GM18508 (cell line): ENCODE measurements at regions not wholly inside any gene's neighbourhood (a gene's known extent, or its start where the extent isn't known, plus 50 kb on each side); places are given as distances from the start of the nearest gene placed in this dataset.
"Not testable (repeated sequence)": the region's sequence is repeated elsewhere in the genome, so short reads cannot be mapped to it uniquely, and the experiment has no call there.

Experiments used
- ATAC-seq: cut with Tn5 transposase; IDR thresholded peaks from one replicate; pipeline ENCODE4 v1.9.1; 2021; ENCODE audit warnings: moderate number of reproducible peaks; ENCODE audit not compliant: insufficient read depth, unreplicated experiment

DNA sequence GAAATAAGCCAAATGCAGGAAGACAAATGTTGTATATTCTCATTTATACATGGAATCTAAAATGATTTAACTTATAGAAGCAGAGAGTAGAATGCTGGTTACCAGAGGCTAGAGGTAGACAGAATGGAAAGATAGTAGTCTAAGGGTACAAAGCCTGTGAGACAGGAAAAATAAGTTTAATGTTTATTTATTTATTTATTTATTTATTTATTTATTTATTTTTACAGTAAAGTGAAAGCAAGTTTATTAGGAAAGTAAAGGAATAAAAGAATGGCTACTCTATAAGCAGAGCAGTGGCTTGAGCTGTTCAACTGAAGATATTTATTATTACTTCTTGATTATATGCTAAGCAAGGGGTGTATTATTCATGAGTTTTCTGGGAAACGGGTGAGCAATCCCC lies 203.2 kb downstream of the LAS1L start:
- ATAC-seq, result no peak

DNA sequence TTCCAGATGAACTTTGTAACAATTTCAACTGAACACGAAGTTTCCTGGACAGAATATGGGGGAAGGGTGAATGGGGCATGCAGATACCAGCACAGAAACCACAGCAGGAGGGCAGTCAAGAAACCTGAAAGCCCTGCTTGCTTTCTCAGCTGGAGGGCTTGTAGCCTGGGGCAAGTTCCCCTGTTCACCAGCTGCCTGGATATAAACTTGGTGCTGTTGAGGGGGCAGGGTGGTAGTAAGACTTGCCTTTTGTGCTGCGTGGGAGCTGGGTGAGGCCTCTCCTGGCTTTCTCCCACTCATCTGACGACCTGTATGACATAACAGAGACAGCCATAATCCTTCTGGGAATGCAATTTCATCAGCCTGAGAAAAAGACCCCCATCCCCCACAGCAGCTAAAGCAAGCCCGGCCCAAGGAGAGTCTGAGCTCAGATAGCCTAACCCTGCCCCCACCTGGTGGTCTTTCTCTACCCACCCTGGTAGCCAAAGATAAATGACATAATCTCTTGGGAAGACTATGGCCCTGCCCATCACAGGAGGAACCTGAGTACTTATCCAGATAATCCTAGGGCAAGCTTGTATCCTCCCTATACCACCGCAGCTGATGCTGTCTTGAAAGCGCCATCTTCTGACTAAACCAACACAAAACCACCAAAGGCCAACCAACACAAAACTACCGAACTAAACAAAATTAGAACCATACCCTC lies 234.3 kb downstream of the LAS1L start:
- ATAC-seq, result no peak

- ATAC-seq, result not testable (repeated sequence)
These were observed 251.7 kb downstream of the LAS1L start for GRCh38 chrX:65282905-65283304.

- no peak for ATAC-seq
These were observed 261.4 kb downstream of the LAS1L start for GRCh38 chrX:65273152-65273551.

DNA sequence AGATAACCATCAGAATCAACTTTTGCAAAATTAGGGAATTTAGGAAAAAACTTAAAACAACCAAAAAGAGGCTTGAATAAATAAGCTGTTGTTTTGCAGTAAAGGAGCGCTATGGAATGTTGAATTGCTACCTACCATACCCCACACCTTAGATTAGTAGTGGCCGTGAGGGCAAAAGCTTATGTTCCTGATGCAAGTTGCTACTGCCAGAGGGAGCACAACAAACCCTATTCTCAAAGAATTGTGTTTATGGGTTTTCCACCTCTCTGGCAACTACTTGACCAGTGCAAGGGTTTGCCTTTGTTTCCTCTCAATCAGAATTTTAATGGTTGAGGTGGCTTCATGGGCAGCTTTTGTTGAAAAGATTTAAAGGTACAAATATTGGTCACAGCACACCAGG lies 268.1 kb downstream of the LAS1L start:
- ATAC-seq, result no peak

GRCh38 chrX:65253817-65254216 lies 277.6 kb upstream of the ZC4H2 start:
- no peak for ATAC-seq

DNA sequence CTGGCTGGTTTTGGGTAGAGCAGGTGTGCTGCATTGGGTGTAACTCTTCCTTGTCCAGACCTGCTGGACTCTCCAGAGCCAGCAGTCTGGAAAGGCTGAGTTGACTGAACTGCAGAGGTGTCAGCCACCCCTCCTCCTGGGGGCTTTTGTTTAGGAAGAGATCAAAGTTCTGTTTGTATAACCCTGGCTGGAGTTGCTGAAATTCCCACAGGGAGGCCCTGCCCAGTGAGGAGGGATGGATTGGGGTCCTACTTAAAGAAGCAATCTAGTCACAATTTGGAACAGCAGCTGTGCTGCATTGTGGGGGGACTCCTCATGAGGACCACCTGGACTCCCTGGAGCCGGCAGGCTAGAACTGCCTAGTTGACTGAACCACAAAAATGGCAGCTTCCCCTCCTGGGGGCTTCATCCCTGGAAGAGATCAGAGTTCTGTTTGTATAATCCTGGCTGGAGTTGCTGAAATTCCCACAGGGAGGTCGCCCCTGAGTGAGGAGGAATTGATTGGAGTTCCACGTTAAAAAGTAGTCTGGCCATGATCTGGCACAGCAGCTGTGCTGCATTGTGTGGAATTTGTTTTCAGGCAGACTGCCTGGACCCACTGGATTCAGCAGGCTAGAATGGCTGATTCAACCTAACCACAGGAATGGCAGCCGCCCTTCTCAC lies 264.9 kb upstream of the ZC4H2 start:
- no peak for ATAC-seq

GRCh38 chrX:65203545-65203944 lies 227.3 kb upstream of the ZC4H2 start:
- ATAC-seq, result no peak

GRCh38 chrX:65196758-65197360 lies 220.6 kb upstream of the ZC4H2 start:
- no peak for ATAC-seq

DNA sequence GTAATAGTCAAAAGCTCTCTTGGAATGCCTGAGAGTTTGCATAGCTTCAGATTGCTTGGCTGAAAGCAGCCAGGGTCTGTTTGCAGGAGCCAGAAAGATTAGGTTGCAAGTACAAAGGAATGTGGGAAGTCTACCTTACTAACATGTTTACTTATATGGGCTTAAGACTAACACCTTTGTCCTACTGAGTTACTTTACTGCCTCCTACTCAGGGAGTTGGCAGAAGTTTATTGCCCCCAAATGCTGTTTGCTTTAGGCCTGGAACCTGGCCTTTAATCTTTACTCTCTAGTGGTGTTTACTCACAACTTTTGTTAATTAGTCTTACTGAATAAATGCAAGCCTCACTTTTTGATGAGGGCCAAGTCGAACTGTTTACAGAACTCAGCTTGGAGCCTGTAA lies 219.4 kb upstream of the ZC4H2 start:
- ATAC-seq, result no peak

DNA sequence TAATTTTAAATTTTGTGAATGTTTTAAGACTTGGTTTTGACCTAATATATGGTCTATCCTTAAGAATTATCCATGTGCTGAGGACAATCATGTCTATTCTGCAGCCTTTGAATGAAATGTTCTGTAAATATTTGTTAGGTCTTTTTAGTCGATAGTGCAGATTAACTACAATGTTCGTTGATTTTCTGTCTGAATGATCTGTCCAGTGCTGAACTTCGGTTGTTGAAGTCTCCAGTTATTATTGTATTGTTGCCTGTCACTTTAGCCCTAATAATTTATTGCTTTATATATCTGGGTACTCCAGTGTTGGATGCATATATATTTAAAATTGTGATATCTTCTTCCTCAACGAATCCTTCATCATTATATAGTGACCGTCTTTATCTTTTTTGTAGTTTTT lies 218.3 kb upstream of the ZC4H2 start:
- ATAC-seq, result no peak

DNA sequence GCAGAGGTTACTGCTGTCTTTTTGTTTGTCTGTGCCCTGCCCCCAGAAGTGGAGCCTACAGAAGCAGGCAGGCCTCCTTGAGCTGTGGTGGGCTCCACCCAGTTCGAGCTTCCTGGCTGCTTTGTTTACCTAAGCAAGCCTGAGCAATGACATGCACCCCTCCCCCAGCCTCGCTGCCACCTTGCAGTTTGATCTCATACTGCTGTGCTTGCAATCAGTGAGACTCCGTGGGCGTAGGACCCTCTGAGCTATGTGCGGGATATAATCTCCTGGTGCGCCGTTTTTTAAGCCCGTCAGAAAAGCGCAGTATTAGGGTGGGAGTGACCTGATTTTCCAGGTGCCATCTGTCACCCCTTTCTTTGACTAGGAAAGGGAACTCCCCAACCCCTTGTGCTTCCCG lies 187.1 kb upstream of the ZC4H2 start:
- ATAC-seq, result not testable (repeated sequence)

DNA sequence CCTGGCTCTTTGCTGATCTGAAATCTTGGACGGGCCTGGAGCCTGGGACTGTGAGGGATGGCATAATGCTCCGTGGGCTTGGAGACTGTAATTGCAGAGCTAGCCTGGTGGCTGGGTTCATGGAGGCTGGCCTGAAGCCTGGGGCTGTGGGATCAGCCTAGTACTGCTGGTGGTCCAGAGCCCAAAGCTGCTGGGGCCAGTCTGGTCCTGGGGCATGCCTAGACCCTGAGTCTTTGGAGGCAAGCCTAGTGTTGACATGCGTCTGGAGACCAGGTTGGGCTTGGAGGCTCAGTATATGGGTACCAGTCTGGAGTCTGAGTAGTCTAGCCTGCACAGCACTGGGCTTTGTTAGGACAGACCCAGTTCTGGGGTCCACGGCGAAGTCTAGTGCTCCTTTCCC lies 172.0 kb upstream of the ZC4H2 start:
- ATAC-seq, result no peak

DNA sequence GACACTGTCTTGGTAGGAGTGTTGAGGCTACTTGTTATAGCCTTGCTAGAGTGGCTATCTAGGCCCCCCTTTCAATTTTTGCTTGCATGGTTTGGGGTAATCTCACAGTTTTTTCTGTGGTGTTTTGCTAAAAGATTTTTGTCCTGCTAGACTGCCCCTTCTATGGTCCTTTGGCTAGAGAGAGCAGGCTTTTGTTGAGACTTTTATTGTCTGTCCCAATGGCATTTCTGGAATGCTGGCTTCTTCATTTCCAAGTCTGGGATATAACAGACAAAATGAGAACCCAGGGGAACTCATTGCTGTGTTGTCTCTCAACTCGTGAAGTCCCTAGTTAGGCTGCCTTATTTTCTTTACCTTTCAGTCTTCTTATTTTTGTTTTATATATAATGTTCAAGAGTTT lies 160.2 kb upstream of the ZC4H2 start:
- no peak for ATAC-seq

DNA sequence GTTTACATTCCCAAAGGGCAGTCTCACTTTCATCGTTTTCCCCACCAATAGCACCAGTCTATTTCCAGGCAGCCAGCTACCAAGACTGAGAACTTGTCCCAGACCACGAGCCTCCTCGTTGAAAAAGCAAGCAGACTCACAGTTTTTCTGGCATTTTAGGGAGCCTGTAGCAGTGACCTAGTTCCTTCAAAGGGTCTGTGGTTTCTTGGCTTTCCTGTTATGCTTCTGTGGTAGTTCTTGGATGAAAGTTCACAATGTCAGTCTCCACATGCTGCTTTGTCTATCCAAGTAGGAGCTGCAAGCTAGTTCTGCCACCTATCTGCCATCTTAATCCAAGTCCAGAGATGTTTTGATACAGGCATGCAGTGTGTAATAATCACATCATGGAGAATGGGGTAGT lies 151.6 kb upstream of the ZC4H2 start:
- no peak for ATAC-seq

- no peak for ATAC-seq
These were observed 122.6 kb upstream of the ZC4H2 start for GRCh38 chrX:65098851-65099250.

- ATAC-seq, result no peak
These were observed 117.4 kb upstream of the ZC4H2 start for GRCh38 chrX:65093658-65094057.

DNA sequence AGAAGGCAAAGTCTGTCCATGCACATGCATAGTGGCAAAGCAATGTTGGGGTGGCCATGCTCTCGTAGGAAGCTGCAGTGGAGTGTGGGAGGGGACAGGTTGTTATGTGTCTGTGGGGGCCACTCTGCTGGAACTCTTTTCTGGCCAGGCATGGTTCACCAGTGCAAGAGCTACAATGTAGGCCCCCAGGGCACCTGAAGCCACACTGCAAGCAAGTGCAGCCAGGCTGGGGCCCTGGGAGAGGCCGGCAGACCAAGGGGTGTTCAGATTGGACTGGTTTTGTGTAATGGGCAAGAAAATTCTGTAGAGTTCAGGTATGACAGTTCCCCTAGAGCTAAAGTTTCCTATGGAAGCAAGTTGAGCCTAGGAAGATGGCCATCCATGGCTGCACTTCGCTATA lies 97.0 kb upstream of the ZC4H2 start:
- ATAC-seq, result no peak

- no peak for ATAC-seq
These were observed 96.3 kb upstream of the ZC4H2 start for GRCh38 chrX:65072590-65072989.

GRCh38 chrX:65058626-65059025 lies 82.4 kb upstream of the ZC4H2 start:
- not testable (repeated sequence) for ATAC-seq

- no peak for ATAC-seq
These were observed 68.8 kb upstream of the ZC4H2 start for GRCh38 chrX:65045001-65045400.

- ATAC-seq, result peak; percentile 22
These were observed 59.2 kb upstream of the ZC4H2 start for GRCh38 chrX:65035446-65035770.
